Panc1 (cell line): ENCODE measurements at regions not wholly inside any gene's neighbourhood (a gene's known extent, or its start where the extent isn't known, plus 50 kb on each side); places are given as distances from the start of the nearest gene placed in this dataset.

ENCODE experiments used
- ATAC-seq: fragments of 200-7000 bp; cut with Tn5 transposase; 2 replicates; pipeline ENCODE4 v1.9.1; 2020; ENCODE audit warnings: mild to moderate bottlenecking, moderate library complexity
- BruUV-seq: library from RNA; stranded (reverse); fragments of 400-500 nt; replicated peaks from 2 replicates; lab custom pipeline; 2021; lab: Mats Ljungman, UMichigan
- CTCF ChIA-PET: fragments of 300-600 bp; sonication (Branson Sonifier 250); formaldehyde crosslinking; loops from one replicate; lab custom pipeline; 2022; ENCODE audit warnings: antibody characterized with exemption; lab: Charles Lee
- POLR2A ChIA-PET: fragments of 300-600 bp; sonication (Branson Sonifier 250); formaldehyde crosslinking; loops from one replicate; lab custom pipeline; 2022; ENCODE audit warnings: antibody characterized with exemption; lab: Charles Lee
- DNase-seq: peaks from one replicate; pipeline ENCODE4 v3.0.0-alpha.2; 2010; ENCODE audit warnings: low read depth, low spot score
- H3K27ac ChIP-seq: 2 replicates; pipeline ENCODE4 v1.5.1; 2011; ENCODE audit warnings: mild to moderate bottlenecking, low read length, inconsistent platforms
- H3K27me3 ChIP-seq: fragments of 200-500 bp; sonication (Bioruptor generic); 2 replicates; pipeline ENCODE4 v1.6.0; 2014; ENCODE audit warnings: low read length, inconsistent platforms; ENCODE audit not compliant: control insufficient read depth, insufficient read depth
- H3K36me3 ChIP-seq: fragments of 200-500 bp; sonication (Bioruptor generic); 2 replicates; pipeline ENCODE4 v1.5.1; 2014; ENCODE audit warnings: inconsistent platforms, mild to moderate bottlenecking, low read length, moderate library complexity; ENCODE audit not compliant: control insufficient read depth, insufficient read depth
- H3K4me1 ChIP-seq: 2 replicates; pipeline ENCODE4 v1.5.1; 2011; ENCODE audit warnings: inconsistent platforms, mild to moderate bottlenecking, low read length, moderate library complexity; ENCODE audit not compliant: control insufficient read depth, insufficient read depth
- H3K4me3 ChIP-seq, 2 experiments: 2 replicates each; pipeline ENCODE4 v1.5.1; 2011 to 2012; ENCODE audit warnings: low read depth in 2 of 2, low read length in 2 of 2, mild to moderate bottlenecking in 2 of 2, inconsistent platforms in 1 of 2, moderate library complexity in 1 of 2
- H3K9me3 ChIP-seq: fragments of 200-500 bp; sonication (Bioruptor generic); 2 replicates; pipeline ENCODE4 v1.5.1; 2014; ENCODE audit warnings: low read depth, mild to moderate bottlenecking, inconsistent platforms, low read length, moderate library complexity; ENCODE audit not compliant: control insufficient read depth, insufficient read depth
- CTCF ChIP-seq: fragments of 450-650 bp; IDR thresholded peaks from 2 replicates; pipeline ENCODE4 v1.5.1; 2017; ENCODE audit warnings: mild to moderate bottlenecking
- POLR2AphosphoS5 ChIP-seq: IDR thresholded peaks from 2 replicates; pipeline ENCODE4 v1.6.1; 2012; ENCODE audit warnings: mild to moderate bottlenecking, low read depth, low read length, moderate library complexity
- REST ChIP-seq, 2 experiments: IDR thresholded peaks; 2 replicates each; pipeline ENCODE4 v1.6.1; 2011 to 2012; ENCODE audit warnings: low read depth in 2 of 2, control low read depth in 1 of 2, low read length in 1 of 2, mild to moderate bottlenecking in 1 of 2, moderate library complexity in 1 of 2; ENCODE audit not compliant: insufficient read depth in 1 of 2
- SIN3A ChIP-seq: IDR thresholded peaks from 2 replicates; pipeline ENCODE4 v1.6.1; 2012; ENCODE audit warnings: low read depth, mild to moderate bottlenecking, low read length, moderate library complexity, borderline replicate concordance; ENCODE audit not compliant: insufficient read depth
- TCF7L2 ChIP-seq: IDR thresholded peaks from 2 replicates; pipeline ENCODE4 v1.6.1; 2011; ENCODE audit warnings: mild to moderate bottlenecking, low read depth, low read length, inconsistent platforms
- in situ Hi-C: cut with HindIII; loops from 2 replicates; pipeline ENCODE4 v1.10.0; 2016; ENCODE audit warnings: low sequenced_read_pairs, low pct_unique_long_range_greater_than_20kb
- intact Hi-C: fragments of 100-400 bp; cut with micrococcal nuclease; formaldehyde crosslinking; loops from one replicate; pipeline ENCODE4 v1.10.0; 2022; ENCODE audit not compliant: unreplicated experiment

GRCh38 chr10:61280303-61280702 lies 172.9 kb downstream of the TMEM26 start:
- no peak for ATAC-seq
- no TSS peak for BruUV-seq
- Histone ChIP-seq H3K27ac (no peak overlapping the region), H3K36me3 (no peaks in the 10 kb centered on the region), H3K4me3 (no peak overlapping the region), H3K9me3 (no peaks in the 10 kb centered on the region), H3K4me1 (no peaks in the 10 kb centered on the region), H3K27me3 (no peaks in the 10 kb centered on the region)
- ChIA-PET CTCF (no interaction called here), POLR2A (no interaction called here)
- intact Hi-C loops (loop anchor here (10.0 kb wide), 1 partner anchor 454 kb away; no protein-coding TSS in a partner anchor), in situ Hi-C loops (no loop called here)
- TF ChIP-seq CTCF (no peak), SIN3A (no peak), POLR2AphosphoS5 (no peak), TCF7L2 (no peak), REST (IDR thresholded peaks at IDR 0.05; ENCODE audit: insufficient read depth in 1 of 2, low read depth in 2 of 2, low read length in 1 of 2) (no peak)
- DNase-seq, result no peak

- CTCF ChIA-PET, result no interaction called here
- ATAC-seq, result no peak
- intact Hi-C loops, result no loop called here
Observed at GRCh38 chr10:61279400-61279799, 173.8 kb downstream of the TMEM26 start.

More at GRCh38 chr10:61279400-61279799, 173.8 kb downstream of the TMEM26 start:
- DNase-seq, result no peak
- BruUV-seq, result no TSS peak
- no peaks in the 10 kb centered on the region for H3K4me1 ChIP-seq
- H3K27me3 ChIP-seq, result no peaks in the 10 kb centered on the region
- POLR2A ChIA-PET, result no interaction called here
- no peak overlapping the region for H3K4me3 ChIP-seq
- no peaks in the 10 kb centered on the region for H3K9me3 ChIP-seq
- no peak overlapping the region for H3K27ac ChIP-seq
- H3K36me3 ChIP-seq, result no peaks in the 10 kb centered on the region
- in situ Hi-C loops, result no loop called here
- TF ChIP-seq TCF7L2 (no peak), SIN3A (no peak), POLR2AphosphoS5 (no peak), REST (IDR thresholded peaks at IDR 0.05; ENCODE audit: insufficient read depth in 1 of 2, low read depth in 2 of 2, low read length in 1 of 2) (no peak), CTCF (no peak)
